NOMO-1 (cell line): ENCODE measurements at regions not wholly inside any gene's neighbourhood (a gene's known extent, or its start where the extent isn't known, plus 50 kb on each side); places are given as distances from the start of the nearest gene placed in this dataset.
"Not testable (repeated sequence)": the region's sequence is repeated elsewhere in the genome, so short reads cannot be mapped to it uniquely, and the experiment has no call there.

Experiments
- DNase-seq, 2 experiments: peaks; one replicate each; lab custom pipeline; 2025; ENCODE audit not compliant: unreplicated experiment in 2 of 2; lab: John Stamatoyannopoulos, UW

DNA sequence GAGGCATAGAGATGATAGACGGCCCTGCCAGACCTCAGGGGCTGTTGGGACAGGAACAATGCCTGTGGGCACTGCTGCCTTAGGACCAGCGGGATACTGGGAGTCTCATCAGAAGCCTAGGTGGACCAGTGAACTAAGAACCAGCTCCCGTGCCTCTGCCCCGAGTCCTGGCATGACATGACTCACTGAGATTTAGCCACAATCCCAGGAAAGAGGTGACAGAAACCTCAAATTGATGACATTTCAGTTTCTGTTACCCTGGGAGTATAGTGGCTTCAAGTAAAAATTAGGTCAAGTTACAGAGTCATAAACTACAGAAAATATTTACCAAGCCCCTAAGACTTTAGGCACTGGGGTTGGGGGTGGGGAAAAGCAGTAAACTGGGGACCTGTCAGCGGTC lies 74.6 kb upstream of the GADD45A start:
- DNase-seq = no peak

DNA sequence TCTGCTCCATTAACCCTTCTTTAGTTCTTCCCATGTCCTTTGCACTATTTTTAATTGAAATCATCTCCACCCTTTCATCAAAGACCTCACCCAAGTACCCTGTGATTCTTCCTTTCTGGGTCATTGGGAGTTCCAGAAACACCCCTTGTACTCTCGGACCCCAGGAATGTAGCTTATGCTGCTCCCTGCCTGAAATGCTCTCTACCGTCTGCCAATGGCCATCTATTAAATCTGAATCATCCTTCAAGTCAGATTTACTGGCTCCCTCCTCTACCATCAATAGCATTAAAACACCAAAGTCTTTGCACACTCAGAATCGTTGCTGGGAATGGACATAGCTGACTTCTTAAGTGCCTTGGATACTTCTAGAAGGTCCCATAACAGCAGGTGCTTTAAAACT lies 73.2 kb upstream of the GADD45A start:
- no peak for DNase-seq

DNA sequence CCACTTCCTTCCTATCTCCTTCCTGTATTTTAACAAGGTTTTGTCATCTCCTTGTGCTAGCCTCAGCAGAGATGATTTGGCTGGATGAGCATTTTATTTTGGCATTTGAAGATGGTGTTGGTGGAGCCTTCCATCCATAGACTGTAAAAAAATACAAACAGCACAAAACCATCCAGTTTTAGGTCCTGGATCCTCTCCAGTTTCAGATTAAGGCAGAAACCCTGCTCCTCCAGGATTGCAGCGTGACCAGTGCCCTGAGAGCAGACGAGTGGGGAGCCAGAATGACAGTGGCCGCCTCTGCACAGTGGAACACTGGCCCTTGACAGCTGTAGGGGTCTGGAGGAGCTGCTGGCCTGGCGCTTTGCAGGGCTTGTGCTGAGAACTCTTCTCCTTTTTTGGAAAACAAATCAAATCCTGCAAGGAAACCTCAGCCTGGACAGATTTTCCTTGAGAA lies 72.2 kb upstream of the GADD45A start:
- DNase-seq = no peak

DNA sequence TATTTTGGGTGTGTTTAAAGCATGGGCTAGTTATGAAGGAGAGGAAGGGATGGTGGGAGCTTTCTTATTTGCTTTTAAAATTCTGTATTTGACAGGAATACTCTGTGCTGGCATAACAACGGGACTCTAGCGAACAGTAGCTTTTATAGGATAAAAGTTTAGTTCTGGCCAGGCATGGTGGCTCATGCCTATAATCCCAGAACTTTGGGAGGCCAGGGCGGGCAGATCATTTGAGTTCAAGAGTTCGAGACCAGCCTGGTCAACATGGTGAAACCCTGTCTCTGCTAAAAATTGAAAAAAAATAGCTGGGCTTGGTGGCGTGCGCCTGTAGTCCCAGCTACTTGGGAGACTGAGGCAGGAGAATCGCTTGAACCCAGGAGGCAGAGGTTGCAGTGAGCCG lies 71.5 kb upstream of the GADD45A start:
- DNase-seq = not testable (repeated sequence)

DNA sequence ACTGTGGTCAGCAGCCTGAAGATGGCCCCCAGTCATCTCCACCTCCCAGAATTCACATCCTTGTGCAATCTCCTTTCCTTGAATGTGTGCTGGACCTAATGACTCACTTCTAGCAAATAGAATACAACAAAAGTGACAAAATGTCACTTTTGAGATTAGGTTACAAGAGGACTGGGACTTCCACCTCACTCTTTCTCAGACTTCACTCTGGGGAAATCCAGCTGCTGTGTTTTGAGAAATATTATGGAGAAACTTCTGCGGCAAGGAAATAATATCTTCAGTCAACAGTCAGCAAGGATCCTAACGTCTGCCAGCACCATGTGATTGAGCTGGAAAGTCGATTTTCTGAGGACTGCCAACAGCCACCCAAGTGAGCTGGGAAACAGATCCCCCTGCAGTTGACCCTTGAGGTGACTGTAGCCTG lies 70.5 kb upstream of the GADD45A start:
- DNase-seq = no peak

DNA sequence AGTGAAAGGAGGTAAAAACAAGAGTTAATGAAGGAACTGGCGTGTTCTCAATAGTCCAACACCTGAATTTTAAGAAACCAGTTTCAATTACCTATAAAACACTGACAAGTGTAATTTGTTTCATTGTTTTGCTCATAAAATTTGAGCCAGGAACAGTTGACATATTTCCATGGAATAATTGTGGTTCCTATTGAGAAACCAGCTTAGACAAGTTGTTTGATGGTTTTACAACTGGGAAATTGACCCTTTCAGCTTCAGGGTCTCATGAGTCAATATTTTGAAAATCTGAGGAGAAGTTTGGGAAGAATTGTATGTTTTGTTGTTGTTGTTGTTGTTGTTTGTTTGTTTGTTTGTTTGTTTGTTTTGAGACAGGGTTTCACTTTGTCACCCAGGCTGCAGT lies 69.1 kb upstream of the GADD45A start:
- no peak for DNase-seq

DNA sequence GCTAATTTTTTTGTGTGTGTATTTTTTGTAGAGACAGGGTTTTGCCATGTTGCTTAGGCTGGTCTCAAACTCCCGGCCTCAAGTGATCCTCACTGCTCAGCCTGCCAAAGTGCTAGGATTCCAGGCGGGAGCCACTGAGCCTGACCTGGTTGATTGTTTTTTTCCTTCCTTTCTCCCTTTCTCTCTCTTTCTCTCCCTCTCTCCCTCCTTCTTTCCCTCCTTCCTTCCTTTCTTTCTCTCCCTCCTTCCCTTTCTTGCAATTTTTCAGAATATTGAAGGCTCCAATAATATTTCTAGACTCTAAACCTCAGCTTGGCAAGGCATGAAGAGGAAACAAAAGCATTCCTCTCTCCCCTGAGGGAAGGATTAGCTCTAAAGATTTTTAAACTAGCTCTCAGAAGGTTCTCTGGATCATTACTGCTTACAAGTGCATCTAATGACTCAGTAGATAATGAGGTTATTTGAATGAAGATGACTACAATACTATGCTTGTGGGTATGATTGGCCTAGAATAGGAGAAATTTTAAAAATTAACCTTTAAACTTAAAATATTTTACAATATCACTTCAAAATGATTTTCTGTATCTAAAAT lies 68.5 kb upstream of the GADD45A start:
- DNase-seq = no peak

DNA sequence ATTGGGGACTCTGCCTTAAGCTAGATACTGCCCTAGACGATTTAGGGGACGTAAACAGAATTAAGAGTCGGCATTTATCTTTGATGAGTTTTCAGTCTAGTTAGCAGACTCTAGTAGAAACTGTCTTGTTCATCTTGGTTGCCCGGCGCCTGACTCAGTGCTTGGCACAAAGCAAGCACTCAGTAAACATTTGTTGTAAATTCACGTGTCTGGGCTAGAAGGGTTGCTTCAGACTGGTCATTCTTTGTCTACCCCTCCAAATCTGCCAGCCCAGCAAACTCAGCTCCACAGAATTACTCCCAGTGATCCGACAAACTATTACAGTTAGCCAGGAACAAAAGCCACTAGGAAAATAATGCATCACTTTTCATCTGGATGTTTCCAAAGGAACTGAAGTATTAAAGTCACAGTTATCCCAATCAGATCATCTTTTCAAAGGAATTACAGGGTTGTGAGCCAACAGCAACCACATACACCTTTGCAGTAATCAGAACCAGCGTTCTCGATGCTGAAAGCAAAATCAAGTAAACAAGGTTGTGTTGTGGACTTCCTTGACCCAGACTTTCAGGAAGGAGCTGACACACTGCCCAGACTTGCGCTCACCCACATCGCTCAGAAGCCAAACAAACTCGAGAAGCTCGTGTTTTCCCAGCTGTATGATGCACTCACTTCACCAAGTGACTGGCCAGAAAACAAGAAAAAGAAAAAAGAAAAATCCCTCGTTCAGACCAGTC lies 66.5 kb upstream of the GADD45A start:
- DNase-seq = no peak

DNA sequence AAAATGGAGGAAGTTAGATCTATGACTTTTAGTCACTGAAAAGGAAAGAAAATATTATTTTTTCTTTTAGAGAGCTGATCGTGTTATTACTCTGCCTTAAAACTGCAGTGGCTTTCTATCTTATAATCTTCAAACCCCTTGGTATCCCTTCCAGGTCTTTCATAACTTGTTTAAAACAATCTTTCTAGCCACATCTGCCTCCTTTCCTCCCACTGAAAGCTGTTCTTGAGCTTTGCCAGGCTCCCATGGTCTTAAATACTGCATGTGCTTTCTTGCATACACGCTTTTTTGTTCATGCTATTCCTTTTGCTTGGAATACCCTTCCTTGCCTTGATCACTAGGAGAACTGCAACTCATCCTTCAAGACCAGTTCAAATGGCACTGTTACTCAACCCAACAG lies 65.9 kb upstream of the GADD45A start:
- no peak for DNase-seq

DNA sequence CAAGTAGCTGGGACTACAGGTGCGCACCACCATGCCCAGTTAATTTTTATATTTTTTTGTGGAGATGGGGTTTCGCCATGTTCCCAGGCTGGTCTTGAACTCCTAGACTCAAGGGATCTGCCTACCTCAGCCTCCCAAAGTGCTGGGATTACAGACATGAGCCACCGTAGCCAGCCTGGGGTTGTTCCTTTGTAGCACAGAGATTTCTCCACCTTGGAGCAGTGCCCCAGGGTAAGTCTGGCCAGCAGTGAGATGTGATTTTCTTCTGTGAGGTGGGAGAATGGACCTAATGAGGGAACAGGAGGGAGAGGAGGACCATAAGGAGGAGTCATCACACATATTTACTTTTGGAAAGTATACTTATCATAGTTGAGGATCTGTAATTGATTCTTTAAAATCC lies 61.1 kb upstream of the GADD45A start:
- no peak for DNase-seq

DNA sequence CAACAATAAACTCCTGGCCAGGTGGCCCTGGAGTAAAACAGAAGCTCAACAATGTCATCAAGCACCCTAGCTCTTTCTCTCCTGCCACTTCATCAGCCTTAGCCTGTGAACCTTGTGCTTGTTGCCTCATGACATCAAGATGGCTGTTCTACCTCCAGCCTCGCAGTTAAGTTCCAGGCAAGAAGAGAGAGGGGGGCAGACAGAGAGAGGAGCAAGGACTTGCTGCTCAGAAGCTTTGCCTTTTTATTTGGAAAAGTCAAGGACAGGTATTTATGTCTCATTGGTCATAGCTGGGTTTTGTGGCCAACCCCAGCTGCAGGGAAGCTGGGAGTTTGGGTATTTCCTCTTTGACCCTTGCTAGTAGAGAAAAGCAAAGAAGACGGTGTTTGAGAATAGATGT lies 60.3 kb upstream of the GADD45A start:
- DNase-seq = no peak

DNA sequence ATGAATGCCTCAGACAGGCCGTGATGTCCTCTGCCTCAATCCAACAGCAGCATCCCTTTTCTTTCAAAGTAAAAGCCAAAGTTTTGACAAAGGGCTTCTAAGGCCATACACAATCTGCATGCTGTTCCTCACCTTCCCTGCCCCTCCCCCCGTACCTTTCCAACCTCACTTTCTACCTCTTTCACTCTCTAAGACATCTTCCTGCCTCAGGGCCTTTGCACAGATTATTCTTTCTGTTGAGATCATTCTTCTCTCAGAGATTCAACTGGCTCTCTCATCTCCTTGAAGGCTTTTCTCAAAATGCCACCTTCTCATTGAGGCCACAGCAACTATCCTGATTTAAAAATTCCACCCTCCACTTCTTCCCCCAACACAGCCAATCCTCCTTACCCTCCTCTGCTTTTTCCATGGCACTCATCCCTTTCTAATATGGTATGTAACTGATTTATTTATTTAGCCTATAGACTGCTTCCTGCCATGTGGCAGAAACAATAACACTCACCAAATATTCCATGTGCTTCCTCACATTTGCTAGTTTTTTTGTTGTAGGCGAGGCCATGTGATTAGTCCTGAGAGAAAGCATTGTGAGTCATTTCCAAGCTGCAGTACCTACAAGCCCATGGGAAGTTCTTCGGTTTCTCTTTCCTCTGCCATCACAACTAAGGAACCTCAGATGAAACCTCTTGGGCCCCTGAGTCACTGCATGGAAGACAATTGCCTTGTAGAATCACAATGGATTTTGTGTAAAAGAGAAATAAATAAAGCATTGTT lies 58.7 kb upstream of the GADD45A start:
- no peak for DNase-seq

DNA sequence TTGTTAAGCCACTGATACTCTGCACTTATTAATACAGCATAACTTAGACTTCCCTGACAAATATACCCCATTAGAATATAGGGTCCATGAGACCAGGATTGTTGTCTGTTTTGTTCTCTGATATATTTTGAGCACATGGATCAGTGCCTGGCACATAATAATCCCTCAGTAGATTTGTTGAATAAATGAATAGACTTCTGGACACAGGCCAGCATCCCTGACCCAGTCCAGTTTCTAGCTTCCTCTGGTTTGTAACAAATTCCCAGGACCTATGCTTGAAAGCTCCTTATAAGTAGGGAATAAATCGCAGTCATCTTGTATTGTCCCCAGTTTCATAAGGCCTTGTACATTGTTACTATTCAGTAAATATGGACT lies 58.2 kb upstream of the GADD45A start:
- DNase-seq = no peak

DNA sequence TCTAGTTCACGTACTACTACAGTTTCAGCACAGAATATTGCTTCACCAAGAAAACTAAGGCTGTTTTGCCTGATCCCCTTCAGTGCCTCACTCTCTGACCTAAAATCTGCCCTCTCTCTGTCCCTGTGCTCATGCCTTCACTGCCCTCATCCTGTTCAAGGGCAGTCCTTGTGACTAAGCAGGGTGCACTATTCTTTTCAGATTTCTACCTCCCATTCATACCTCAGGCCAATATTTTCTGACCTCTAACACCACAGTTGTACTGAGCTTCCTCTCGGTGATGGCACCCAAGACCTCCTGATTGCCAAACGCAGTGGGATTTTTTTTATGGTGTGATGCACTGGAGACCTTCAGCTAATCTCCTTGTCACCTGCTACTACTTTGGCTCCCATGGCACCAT lies 57.7 kb upstream of the GADD45A start:
- no peak for DNase-seq

DNA sequence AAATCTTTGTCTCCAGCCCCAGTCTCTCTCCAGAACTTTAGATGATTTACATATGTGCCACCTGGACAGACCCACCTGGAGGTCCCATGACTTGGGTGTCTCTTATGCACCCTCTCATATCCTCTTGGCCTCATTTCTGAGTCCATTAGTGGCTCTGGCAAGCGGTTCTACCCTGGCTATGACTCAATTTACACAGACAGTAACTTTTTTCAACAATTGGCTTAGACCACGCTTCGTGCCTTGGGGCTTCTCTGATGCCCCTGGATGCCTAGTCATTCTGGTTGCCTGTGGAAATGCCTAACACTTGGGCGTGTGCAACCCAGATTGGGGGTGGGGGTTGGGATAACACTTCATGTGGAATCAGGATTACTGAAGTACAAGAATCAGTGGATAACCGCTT lies 57.1 kb upstream of the GADD45A start:
- DNase-seq = no peak

DNA sequence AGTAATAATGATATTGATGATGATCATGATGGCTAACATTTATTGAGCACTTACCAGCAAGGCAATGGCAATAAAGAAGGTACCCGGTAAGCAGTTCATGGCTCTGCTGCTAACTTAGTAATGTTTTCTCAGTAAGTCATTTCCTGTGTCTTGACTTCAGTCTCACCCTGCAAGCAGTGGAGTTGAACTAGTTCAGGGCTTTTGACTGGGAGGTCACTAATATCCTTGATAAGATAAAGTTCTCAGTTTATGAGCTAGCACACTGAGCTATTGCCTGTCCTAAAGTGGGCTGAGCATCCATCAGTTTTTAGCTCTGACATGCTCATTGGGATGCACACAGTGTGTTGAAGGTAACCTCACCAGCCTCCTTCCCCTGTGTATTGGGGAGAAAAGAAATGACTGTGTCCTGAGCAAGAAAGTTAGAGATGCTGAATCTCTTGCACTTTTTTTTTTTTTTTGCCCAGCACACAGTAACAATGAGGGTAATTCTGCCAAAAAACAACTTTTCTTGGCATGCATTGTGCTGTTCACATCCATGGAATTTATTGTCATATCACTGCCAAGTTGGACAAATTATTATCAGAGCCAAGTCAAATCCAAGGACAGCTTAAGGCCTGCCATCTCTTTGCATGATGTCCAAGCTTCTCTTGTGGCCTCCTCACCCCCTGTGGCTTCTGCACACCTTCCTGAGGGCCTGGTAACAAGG lies 55.5 kb upstream of the GADD45A start:
- no peak for DNase-seq

DNA sequence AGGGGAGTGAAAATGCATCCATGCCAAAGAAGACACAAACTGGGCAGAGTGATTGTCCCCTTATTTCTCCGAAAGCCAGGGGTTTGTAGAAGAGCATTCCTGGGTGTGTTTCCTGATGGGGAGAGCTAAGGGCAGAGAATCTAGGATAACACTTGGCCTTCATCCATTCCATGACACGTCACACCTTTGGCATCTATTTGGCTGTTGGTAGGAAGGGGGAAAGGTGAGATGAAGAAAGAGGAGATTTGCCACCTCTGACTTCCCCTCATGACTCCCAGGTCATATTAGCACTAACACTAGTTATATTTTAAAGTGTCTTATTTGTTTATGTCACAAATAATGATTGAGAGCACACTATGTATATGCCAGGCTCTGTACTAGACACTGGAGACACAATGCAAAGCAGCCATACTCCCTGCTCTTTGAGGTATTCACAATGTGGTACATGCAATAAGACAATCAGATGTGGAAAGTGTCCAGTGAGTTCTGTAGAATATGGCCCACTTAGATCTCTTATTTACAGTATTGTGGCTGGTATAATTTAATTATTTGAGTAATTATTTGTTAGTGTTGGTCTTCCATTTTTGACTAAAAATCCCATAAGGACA lies 54.5 kb upstream of the GADD45A start:
- DNase-seq = no peak

DNA sequence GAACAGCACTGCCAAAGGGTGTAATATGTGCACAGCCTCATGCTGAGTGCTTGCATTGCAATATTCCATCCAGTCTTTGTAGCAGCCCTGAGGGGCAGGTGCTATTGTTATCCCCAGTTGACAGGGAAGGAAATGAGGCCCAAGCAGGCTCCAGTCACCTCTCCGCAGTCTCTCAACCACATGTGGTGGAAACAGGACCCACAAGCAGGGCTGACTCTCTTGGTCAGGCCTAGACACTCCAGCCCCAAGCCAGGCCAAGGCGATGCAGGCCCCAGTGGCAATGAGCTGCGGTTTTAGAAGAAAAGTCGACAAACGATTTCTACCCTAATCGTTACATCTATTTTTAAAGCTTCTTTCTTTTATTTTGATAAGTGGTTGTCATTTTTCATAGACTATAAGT lies 52.6 kb upstream of the GADD45A start:
- no peak for DNase-seq

DNA sequence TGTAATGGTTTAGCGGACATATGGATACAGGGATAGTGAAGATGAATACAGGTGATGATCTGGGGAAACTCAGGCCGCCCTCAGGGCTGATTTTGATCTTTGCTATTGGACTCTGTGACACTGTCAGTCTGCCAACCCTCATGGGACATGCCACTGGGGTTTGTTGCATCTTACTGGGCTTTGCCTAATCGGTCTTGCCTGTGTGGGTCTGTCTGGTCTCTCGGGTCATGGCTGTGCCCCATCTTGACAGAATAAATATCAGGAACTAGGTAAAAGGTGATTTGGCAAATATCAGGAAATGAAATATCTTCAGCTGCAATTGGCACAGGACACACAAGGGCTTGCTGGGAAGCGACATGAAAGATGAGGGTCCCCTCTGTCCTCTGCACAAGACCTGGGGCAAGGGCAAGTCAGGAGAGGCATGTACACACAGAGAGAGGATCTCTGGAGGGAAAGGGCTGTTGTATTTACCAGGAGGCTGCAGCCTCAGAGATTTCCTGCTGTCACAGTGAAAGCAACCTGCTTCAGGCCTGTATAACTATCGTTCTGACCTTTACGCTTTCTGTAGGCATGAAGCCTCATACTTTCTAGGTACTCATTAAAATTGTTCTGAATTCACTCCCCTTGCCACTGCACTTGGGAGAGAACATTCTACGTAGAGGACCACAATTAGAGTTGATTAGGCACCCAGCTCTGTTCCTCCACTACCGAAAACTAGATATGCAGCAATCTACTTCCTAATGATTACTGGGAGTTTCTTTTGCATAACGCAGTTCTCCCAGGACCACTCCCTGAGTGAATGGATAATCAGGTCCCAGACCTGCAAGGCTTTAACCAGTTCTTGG lies 52.0 kb upstream of the GADD45A start:
- no peak for DNase-seq

DNA sequence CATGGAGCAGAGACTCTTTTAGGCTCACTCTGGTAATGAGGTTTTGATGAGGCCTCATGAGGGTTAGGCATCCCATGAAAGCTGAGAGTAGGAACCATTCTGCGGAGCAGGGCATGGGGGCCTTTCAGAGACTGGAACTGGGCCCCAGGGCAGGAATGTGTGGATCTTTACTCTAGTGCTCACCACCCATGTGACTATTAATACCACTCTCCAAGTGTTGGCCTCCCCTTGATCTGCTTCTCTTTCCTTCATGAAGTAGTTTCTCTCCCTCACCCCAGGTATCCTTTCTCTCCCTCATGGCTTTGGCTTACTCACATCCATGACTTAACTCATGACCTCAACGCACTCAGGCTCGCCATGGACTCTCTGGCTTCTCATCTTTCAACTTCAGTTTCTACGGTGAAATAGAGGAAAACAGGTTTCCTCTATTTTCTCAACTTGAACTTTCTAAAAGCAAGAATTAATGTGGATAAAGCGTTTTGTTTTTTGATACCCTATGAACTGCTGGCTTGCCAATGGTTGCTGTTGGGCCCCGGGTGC lies 50.5 kb upstream of the GADD45A start:
- DNase-seq = no peak
